GM18505 (cell line): ENCODE measurements at regions not wholly inside any gene's neighbourhood (a gene's known extent, or its start where the extent isn't known, plus 50 kb on each side); places are given as distances from the start of the nearest gene placed in this dataset.

Source experiments
- ATAC-seq: cut with Tn5 transposase; IDR thresholded peaks from one replicate; pipeline ENCODE4 v1.9.1; 2021; ENCODE audit not compliant: unreplicated experiment
- POLR2A ChIP-seq: IDR thresholded peaks from 4 replicates; pipeline ENCODE4 v1.6.1; 2011; ENCODE audit warnings: borderline replicate concordance; ENCODE audit not compliant: insufficient read depth, insufficient read length; ENCODE audit errors: extremely low read depth

GRCh38 chr4:134812611-134813010 lies 611.0 kb upstream of the PABPC4L start:
- TF ChIP-seq POLR2A: no peak

GRCh38 chr4:134807231-134807745 lies 605.7 kb upstream of the PABPC4L start:
- ATAC-seq: no peak
- TF ChIP-seq POLR2A: no peak

More at GRCh38 chr4:134812611-134813010, 611.0 kb upstream of the PABPC4L start:
- ATAC-seq: no peak

- no peak for TF ChIP-seq POLR2A
- ATAC-seq: no peak
Observed at GRCh38 chr4:134798573-134798972, 597.0 kb upstream of the PABPC4L start.

- TF ChIP-seq POLR2A: no peak
- no peak for ATAC-seq
Observed at GRCh38 chr4:134787315-134787714, 585.7 kb upstream of the PABPC4L start.

- ATAC-seq: no peak
- no peak for TF ChIP-seq POLR2A
Observed at GRCh38 chr4:134780244-134780643, 578.7 kb upstream of the PABPC4L start.

GRCh38 chr4:134777606-134778005 lies 576.0 kb upstream of the PABPC4L start:
- no peak for ATAC-seq

GRCh38 chr4:134773497-134774000 lies 572.0 kb upstream of the PABPC4L start:
- ATAC-seq: no peak
- TF ChIP-seq POLR2A: no peak

More at GRCh38 chr4:134777606-134778005, 576.0 kb upstream of the PABPC4L start:
- TF ChIP-seq POLR2A: no peak

GRCh38 chr4:134762053-134762452 lies 560.5 kb upstream of the PABPC4L start:
- no peak for ATAC-seq

GRCh38 chr4:134756421-134756820 lies 554.8 kb upstream of the PABPC4L start:
- no peak for TF ChIP-seq POLR2A
- no peak for ATAC-seq

More at GRCh38 chr4:134762053-134762452, 560.5 kb upstream of the PABPC4L start:
- no peak for TF ChIP-seq POLR2A

- no peak for ATAC-seq
- TF ChIP-seq POLR2A: no peak
Observed at GRCh38 chr4:134754301-134755019, 552.9 kb upstream of the PABPC4L start.

GRCh38 chr4:134753390-134753789 lies 551.8 kb upstream of the PABPC4L start:
- no peak for ATAC-seq
- no peak for TF ChIP-seq POLR2A

- no peak for ATAC-seq
- no peak for TF ChIP-seq POLR2A
Observed at GRCh38 chr4:134747108-134747805, 545.7 kb upstream of the PABPC4L start.

GRCh38 chr4:134740290-134740689 lies 538.7 kb upstream of the PABPC4L start:
- peak; percentile 76 for ATAC-seq
- TF ChIP-seq POLR2A: no peak
